ENCODE measurements at regions not wholly inside any gene's neighbourhood (a gene's known extent, or its start where the extent isn't known, plus 50 kb on each side); places are given as distances from the start of the nearest gene placed in this dataset.

DNA sequence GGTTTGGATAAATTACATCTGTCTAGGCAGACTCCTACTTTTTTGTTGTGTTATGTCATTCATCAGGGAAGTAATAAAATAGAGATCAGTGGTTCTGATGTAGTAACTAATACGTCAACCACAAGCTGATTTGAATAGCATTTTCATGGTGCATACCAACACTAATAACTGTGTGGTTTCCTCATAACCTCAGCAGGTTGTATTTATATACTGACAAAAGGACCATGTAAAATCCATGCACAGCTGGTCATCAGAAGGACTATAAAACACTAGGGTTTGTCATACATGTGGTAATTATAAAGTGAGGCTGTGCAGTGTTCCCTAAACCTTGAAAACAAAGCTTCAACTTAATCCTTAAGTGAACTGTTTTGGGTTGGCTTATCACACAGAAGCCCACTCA lies 216.8 kb upstream of the RBMS3 start:
- Histone ChIP-seq H2AFZ (ENCODE audit: low read length) (no peak overlapping the region), H4K20me1 (ENCODE audit: control insufficient read depth, extremely low read depth, insufficient read depth, low read length) (no peaks in the 10 kb centered on the region), H3K27ac (ENCODE audit: insufficient read depth, low read length) (no peak overlapping the region), H3K9me3 (ENCODE audit: control insufficient read depth, insufficient read depth, low read depth, low read length) (no peaks in the 10 kb centered on the region), H3K9ac (ENCODE audit: insufficient read depth, low read length) (no peak overlapping the region), H3K4me2 (ENCODE audit: extremely low read depth, insufficient read depth, low read length) (no peak overlapping the region), H3K27me3 (ENCODE audit: control insufficient read depth, insufficient read depth, low read length) (no peaks in the 10 kb centered on the region), H3K36me3 (ENCODE audit: control insufficient read depth, insufficient read depth, low read length) (no peaks in the 10 kb centered on the region), H3K4me3 (replicated peaks in 1 of 4; ENCODE audit: control extremely low read depth in 1 of 4, insufficient read depth in 1 of 4, low read depth in 3 of 4, low read length in 4 of 4) (no peak overlapping the region), H3K4me1 (ENCODE audit: control insufficient read depth, extremely low read depth, insufficient read depth, low read length) (no peaks in the 10 kb centered on the region), H3K79me2 (ENCODE audit: control insufficient read depth, insufficient read depth, low read length) (no peaks in the 10 kb centered on the region)
- TF ChIP-seq, protein P1, sequence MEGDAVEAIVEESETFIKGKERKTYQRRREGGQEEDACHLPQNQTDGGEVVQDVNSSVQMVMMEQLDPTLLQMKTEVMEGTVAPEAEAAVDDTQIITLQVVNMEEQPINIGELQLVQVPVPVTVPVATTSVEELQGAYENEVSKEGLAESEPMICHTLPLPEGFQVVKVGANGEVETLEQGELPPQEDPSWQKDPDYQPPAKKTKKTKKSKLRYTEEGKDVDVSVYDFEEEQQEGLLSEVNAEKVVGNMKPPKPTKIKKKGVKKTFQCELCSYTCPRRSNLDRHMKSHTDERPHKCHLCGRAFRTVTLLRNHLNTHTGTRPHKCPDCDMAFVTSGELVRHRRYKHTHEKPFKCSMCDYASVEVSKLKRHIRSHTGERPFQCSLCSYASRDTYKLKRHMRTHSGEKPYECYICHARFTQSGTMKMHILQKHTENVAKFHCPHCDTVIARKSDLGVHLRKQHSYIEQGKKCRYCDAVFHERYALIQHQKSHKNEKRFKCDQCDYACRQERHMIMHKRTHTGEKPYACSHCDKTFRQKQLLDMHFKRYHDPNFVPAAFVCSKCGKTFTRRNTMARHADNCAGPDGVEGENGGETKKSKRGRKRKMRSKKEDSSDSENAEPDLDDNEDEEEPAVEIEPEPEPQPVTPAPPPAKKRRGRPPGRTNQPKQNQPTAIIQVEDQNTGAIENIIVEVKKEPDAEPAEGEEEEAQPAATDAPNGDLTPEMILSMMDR (conservative IDR thresholded peaks at IDR 0.05 in 1 of 2, IDR thresholded peaks at IDR 0.05 in 1 of 2; ENCODE audit: low read depth in 1 of 2, low read length in 2 of 2), result no peak
- DNase-seq (ENCODE audit: low read depth in 2 of 2), result peak; percentile 68 to 92

DNA sequence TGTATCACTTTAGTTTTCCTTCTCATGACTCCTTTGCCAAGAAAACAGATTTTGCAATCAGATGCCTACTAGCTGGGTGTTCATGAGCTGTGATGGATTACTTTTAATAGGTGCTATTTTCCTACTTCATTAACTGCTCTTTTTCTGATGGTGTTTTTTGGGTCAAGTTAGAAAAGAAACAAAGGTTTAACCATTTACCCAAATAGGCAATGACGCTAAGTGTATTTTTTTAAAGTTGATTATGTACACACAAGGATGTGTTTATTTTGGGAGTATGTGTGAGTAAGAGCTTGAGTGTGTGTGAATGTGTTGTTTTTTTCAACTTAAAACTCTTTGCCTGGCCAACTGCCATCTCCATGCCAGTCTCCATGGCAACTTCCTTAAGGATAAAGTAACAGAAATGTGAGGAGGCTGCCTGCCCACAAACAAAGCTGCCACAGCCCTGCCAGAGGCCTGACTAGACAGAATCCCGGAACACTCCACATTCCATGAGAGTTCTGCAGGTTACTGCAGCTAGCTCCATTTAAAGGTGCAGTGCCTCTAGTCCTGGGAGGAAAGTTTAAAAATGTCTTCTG lies 215.6 kb upstream of the RBMS3 start:
- H3K4me3 ChIP-seq (replicated peaks in 1 of 4; ENCODE audit: control extremely low read depth in 1 of 4, insufficient read depth in 1 of 4, low read depth in 3 of 4, low read length in 4 of 4), result no peak overlapping the region
- H3K9ac ChIP-seq (ENCODE audit: insufficient read depth, low read length), result no peak overlapping the region
- H3K4me1 ChIP-seq (ENCODE audit: control insufficient read depth, extremely low read depth, insufficient read depth, low read length), result no peaks in the 10 kb centered on the region
- no peaks in the 10 kb centered on the region for H3K9me3 ChIP-seq (ENCODE audit: control insufficient read depth, insufficient read depth, low read depth, low read length)
- peak; percentile 99 for DNase-seq (ENCODE audit: low read depth in 2 of 2)
- no peaks in the 10 kb centered on the region for H4K20me1 ChIP-seq (ENCODE audit: control insufficient read depth, extremely low read depth, insufficient read depth, low read length)
- TF ChIP-seq, protein P1 (conservative IDR thresholded peaks at IDR 0.05 in 1 of 2, IDR thresholded peaks at IDR 0.05 in 1 of 2; ENCODE audit: low read depth in 1 of 2, low read length in 2 of 2), result no peak
- TF ChIP-seq EZH2 (IDR thresholded peaks at IDR 0.05; ENCODE audit: low read length, missing control alignments), result no peak
- no peak overlapping the region for H3K27ac ChIP-seq (ENCODE audit: insufficient read depth, low read length)
- H3K4me2 ChIP-seq (ENCODE audit: extremely low read depth, insufficient read depth, low read length), result no peak overlapping the region
- H3K27me3 ChIP-seq (ENCODE audit: control insufficient read depth, insufficient read depth, low read length), result no peaks in the 10 kb centered on the region
- H3K79me2 ChIP-seq (ENCODE audit: control insufficient read depth, insufficient read depth, low read length), result no peaks in the 10 kb centered on the region
- no peak overlapping the region for H2AFZ ChIP-seq (ENCODE audit: low read length)
- no peaks in the 10 kb centered on the region for H3K36me3 ChIP-seq (ENCODE audit: control insufficient read depth, insufficient read depth, low read length)

DNA sequence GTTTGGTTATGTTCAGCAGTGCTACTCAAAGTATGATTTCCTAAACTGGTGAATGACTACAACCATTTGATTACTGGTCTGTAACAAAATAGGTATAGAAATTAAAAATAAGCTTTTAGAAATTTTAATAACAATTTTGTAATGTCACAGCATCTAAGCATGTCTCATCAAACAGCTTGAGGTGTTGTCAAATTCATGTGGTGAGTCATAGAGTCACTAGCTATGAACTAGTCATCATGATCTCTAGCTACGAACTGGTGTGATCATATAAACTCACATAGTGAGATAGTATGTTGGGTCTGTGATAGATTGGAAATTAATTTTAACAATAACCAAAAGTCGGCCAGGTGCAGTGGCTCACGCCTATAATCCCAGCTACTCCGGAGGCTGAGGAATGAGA lies 213.9 kb upstream of the RBMS3 start:
- Histone ChIP-seq H2AFZ (ENCODE audit: low read length) (no peak overlapping the region), H3K4me1 (ENCODE audit: control insufficient read depth, extremely low read depth, insufficient read depth, low read length) (no peaks in the 10 kb centered on the region), H3K4me3 (replicated peaks in 1 of 4; ENCODE audit: control extremely low read depth in 1 of 4, insufficient read depth in 1 of 4, low read depth in 3 of 4, low read length in 4 of 4) (no peak overlapping the region), H3K36me3 (ENCODE audit: control insufficient read depth, insufficient read depth, low read length) (no peaks in the 10 kb centered on the region), H4K20me1 (ENCODE audit: control insufficient read depth, extremely low read depth, insufficient read depth, low read length) (no peaks in the 10 kb centered on the region), H3K9me3 (ENCODE audit: control insufficient read depth, insufficient read depth, low read depth, low read length) (no peaks in the 10 kb centered on the region), H3K4me2 (ENCODE audit: extremely low read depth, insufficient read depth, low read length) (no peak overlapping the region), H3K27ac (ENCODE audit: insufficient read depth, low read length) (no peak overlapping the region), H3K79me2 (ENCODE audit: control insufficient read depth, insufficient read depth, low read length) (no peaks in the 10 kb centered on the region), H3K9ac (ENCODE audit: insufficient read depth, low read length) (no peak overlapping the region), H3K27me3 (ENCODE audit: control insufficient read depth, insufficient read depth, low read length) (no peaks in the 10 kb centered on the region)
- TF ChIP-seq, protein P1 (conservative IDR thresholded peaks at IDR 0.05 in 1 of 2, IDR thresholded peaks at IDR 0.05 in 1 of 2; ENCODE audit: low read depth in 1 of 2, low read length in 2 of 2), result no peak
- no peak for TF ChIP-seq EZH2 (IDR thresholded peaks at IDR 0.05; ENCODE audit: low read length, missing control alignments)
- peak in 1 of 2 donors; percentile 50 for DNase-seq (ENCODE audit: low read depth in 2 of 2)

Measured in fibroblast of lung (primary cell).